ENCODE measurements at regions not wholly inside any gene's neighbourhood (a gene's known extent, or its start where the extent isn't known, plus 50 kb on each side); places are given as distances from the start of the nearest gene placed in this dataset.
"Not testable (repeated sequence)": the region's sequence is repeated elsewhere in the genome, so short reads cannot be mapped to it uniquely, and the experiment has no call there.

- no peak for DNase-seq
Measured at GRCh38 chr16:86946396-86946795, 368.0 kb downstream of the FOXL1 start.

- DNase-seq: no peak
Measured at GRCh38 chr16:86946981-86947380, 368.6 kb downstream of the FOXL1 start.

DNA sequence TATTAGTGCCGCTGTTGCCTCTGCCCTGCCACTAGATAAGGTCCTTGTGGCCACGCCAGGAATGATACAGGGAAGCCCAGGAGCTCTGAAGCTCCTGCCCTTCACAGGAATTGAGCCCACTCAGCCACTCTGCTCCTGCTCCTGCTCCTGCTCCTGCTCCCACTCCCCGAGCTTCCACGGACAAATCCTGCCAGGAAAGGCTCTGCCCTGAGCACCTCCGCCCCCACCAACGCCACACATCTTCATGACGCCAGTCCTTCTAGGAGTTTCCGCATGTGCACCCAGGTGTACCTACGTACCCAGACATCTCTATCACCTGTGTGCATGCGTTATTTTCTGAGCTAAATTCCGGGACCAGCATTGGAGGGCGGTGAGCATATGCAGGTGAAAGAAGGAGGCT lies 369.1 kb downstream of the C16orf95 start:
- DNase-seq: no peak

DNA sequence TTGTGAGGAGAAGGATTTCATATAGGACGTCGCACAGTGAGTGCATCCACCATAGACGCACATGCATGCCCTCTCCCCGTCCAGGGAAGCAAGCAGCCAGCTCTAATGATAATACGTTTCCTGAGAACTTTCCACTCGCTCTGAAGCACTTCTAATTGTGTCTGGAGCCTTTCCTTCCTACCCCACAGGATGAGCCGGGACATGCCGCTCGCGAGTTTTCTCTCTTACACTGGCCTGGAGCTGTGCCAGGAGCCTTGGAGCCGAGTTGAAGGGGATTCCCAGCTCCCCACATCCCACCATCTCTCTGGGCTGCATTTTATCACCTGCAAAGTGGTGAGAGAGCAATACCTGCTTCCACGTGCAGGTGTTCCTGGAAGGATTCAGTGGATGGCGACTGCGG lies 368.1 kb downstream of the C16orf95 start:
- no peak for DNase-seq

- no peak for DNase-seq
Measured at GRCh38 chr16:86949630-86950029, 367.6 kb downstream of the C16orf95 start.

GRCh38 chr16:86951041-86951822 lies 366.0 kb downstream of the C16orf95 start:
- no peak for DNase-seq

GRCh38 chr16:86951831-86952598 lies 365.2 kb downstream of the C16orf95 start:
- no peak for DNase-seq

DNA sequence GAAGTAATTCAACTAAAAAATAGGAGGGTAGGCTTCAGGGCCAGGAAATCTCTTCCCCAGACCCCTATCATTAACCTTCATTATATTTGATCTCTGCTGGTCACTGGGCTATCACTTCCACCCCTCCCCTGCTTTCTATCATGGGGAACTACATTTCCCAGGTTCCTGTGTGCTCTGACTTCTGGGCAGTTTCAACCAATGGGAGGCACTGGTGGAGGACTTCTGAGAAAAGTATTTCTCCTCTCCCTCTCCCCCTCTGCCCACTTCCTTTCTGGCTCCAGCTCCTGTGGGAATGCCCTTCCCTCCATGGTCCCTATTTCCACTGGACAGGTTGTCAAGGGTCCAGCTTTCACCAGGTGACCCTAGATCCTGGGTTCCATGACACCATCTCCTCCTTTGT lies 364.4 kb downstream of the C16orf95 start:
- DNase-seq: no peak

GRCh38 chr16:86953631-86954391 lies 363.4 kb downstream of the C16orf95 start:
- DNase-seq: no peak

DNA sequence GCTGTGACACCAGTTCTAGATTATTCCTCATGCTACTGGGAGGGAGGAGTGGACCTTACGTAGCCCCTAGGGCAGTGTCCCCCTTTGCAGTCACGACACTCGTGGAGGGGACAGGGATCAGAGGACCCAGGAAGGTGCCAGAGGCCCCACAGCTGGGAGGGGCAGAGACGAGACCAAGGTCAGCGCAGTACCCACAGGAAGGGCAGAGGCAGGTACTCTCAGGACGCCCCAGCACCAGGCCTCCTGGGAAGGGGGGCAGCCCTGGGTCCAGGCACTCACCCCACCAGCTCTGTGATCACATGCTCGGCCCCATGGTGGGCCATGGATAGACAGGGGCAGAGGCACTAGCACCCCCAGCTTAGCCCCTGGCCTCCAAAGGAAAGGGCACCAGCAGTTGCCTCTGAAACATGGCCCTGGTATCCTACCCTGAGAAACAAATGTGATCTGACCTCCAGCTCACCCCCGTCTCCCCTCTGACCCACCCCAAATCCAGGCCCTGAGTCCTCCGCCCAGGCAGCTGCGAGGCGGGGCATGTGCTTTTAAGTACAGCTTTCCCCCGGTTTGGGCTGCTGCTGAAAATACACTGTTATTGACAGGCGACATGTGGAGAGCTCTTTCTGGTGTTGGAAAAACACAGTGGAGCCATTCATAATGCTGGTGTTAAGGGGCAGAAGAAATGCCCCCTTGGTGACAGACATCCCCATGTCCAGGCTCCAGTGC lies 361.9 kb downstream of the C16orf95 start:
- DNase-seq: no peak

- DNase-seq: no peak
Measured at GRCh38 chr16:86956437-86956836, 360.8 kb downstream of the C16orf95 start.

DNA sequence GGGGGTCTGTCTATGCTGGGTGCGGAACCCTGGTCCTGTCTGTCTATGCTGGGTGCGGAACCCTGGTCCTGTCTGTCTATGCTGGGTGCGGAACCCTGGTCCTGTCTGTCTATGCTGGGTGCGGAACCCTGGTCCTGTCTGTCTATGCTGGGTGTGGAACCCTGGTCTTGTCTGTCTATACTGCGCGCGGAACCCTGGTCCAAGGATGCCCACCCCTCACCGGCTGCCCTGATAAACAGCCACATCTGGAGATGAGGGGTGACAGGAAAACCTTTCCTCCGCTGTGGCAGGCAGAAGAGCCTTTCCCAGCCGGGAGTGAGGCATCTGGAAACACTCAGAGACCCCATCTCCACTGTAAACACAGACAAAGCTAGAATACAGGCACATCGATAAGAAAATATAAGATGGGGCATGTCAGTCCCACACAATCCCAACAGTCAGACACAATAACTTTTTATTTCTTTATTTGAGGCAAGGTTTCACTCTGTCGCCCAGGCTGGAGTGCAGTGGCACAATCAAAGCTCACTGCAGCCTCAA lies 359.5 kb downstream of the C16orf95 start:
- DNase-seq: not testable (repeated sequence)

GRCh38 chr16:86958423-86958822 lies 358.8 kb downstream of the C16orf95 start:
- no peak for DNase-seq

DNA sequence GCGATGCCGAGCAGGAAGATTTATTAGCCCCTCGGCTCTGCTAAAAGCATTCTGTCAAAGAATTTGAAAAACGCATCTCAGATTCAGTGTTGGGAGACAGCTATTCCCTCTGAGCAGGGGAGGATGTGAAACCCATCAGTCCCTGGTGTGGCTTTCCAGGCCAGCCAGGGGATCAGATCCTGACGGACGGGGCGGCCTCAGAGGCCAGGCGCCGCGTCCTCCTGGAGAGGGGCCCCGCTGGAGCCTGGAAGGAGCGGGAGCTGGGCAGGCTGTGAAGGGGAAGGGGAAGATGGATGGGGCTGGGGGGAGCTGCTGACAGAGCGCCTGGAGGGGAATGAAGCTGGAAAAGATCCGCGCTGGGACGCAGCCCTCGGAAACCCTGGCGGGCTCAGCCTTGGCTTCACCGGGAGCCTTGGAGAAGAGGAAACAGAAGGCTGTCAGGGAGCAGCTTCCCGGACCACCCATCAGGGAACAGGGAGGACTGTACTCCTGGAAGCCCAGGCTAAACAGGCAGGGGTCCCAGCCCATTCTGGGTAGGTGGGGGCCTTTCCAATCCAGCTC lies 358.0 kb downstream of the C16orf95 start:
- DNase-seq: no peak

- no peak for DNase-seq
Measured at GRCh38 chr16:86959729-86960128, 357.5 kb downstream of the C16orf95 start.

GRCh38 chr16:86960266-86960665 lies 356.9 kb downstream of the C16orf95 start:
- no peak for DNase-seq

DNA sequence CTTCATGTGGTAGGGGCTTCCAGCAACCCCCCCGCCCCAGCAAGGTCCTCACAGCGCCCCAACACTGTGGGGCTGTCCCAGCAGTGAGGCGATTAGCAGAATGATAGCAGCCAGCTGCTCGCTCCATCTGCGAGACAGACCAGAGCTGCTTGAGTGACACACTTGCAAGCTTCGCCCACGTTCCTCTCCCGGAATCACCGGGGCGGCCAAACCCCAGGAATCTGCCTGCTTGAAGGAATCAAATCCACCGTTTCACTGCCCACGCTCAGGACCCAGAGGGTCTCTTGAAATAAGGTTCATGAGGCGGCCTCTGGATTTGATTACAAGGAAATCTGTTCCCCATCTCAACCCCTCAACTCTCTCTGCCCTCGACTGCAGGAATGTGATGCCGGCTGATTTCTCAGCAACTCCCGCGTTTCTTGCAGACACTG lies 356.0 kb downstream of the C16orf95 start:
- no peak for DNase-seq

DNA sequence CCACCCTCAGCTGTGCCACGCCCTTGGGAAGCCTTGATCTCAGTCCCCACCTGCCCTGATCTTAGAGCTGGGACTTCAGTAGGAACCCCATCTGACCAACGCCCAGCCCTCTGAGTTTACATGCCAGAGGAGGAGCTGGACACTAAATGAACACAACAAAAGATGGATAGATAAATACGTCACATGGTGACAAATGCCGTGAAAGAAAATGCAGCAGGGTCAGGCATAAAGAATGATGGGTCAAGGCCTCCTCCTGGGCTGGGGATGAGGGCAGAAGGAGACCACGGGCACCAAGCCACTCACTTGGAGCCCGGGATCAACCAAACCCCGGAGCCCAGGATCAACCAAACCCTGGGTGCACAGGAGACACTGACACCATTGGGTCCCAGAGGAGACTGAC lies 354.9 kb downstream of the C16orf95 start:
- DNase-seq: no peak

DNA sequence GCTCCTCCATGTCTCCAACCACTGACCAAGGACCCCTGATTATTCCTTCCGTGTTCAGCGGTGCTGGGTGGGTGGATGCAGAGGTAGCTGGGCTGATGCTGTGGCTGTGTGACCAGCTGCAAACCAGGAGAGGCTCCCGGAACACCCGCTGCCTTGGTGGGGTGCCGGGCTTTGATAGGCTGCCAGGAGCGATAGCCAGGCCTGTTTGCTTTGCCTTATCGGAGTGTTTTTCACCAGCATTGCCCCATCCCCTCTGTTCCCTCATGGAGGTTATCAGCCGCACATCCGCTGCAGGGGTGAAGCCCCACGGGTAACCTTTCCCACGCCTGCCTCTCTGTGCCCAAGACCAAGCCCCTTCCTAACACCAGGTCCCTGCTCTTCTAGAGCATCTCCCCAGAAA lies 354.3 kb downstream of the C16orf95 start:
- no peak for DNase-seq

DNA sequence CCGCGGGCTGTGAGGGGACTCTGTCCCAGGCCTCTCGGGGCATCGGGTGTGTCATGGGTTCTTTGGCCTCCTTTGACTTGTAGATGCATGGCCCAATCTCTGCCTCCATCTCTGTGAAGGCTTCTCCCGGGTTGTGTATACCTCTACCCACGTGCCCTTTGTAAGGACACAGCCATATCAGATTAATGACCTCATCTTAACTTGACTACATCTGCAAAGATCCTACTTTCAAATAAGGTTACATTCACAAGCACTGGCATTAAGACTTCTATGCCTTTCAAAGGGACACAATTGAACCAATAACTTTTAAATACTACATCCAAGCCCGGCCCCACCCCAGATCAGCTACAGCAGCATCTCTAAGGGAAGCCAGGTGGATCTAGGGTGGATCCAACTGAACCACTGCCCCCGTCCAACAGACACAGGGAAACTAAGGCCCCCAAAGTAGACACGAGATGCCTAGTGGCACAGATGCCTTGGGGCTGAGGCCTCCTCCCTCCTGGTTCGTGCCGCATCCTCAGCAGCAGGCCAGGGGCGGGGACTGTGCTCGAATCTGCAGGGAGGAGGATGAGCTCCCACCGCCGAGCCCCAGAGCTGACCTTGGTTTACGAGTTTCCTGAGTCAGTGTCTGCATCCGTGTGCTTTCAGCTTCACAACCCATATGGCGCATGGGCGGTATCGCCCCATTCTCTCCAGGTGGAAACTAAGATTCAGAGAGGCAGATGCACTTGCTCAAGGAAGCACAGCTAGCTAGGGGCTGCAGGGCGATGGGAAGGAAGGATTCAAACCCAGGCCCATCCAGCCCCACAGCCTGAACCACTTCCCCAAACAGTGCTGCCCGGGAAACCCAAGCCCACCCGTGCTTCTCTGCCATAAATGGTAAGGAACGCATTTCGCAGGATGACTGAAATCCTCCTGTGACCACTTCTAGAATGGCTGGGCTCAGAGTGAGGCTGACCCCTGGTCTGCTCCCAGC lies 353.3 kb downstream of the C16orf95 start:
- DNase-seq: no peak

GRCh38 chr16:86964796-86965241 lies 352.4 kb downstream of the C16orf95 start:
- DNase-seq: no peak
